ENCODE measurements at regions not wholly inside any gene's neighbourhood (a gene's known extent, or its start where the extent isn't known, plus 50 kb on each side); places are given as distances from the start of the nearest gene placed in this dataset.

DNA sequence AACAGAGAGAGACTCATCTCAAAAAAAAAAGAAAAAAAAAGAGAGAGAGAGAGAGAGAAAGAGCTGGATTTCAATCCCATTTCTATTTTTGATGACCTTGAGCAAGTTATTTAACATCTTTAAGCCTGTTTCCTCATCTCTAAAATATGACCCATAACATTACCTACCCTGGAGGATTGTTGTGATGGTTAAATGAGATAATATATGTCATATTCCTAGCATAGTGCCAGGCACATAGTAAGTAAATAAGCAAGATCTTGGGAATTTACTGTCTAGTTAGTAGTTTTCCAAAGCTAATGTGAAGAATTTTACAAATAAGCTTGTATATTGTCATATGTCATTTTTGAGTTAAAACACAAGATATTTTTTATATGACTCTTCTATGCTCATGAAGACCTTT lies 236.5 kb downstream of the PHLDA1 start:
- Histone ChIP-seq H3K27me3 (ENCODE audit: insufficient read depth, low read depth, low read length) (no peaks in the 10 kb centered on the region), H2AFZ (ENCODE audit: low read depth, low read length) (no peak overlapping the region), H3K79me2 (replicated peaks; ENCODE audit: insufficient read depth, low read length) (no peaks in the 10 kb centered on the region), H3K4me2 (ENCODE audit: low read length) (no peak overlapping the region), H4K20me1 (ENCODE audit: insufficient read depth) (no peaks in the 10 kb centered on the region), H3F3A (ENCODE audit: insufficient read depth, low read length, poor library complexity, severe bottlenecking) (no peaks in the 10 kb centered on the region), H3K9ac (ENCODE audit: low read length) (no peak overlapping the region), H3K9me2 (ENCODE audit: insufficient read depth, low read length) (no peaks in the 10 kb centered on the region), H3K27ac (ENCODE audit: low read length) (no peak overlapping the region), H3K9me3 (ENCODE audit: low read length) (no peaks in the 10 kb centered on the region), H3K4me3 (ENCODE audit: low read length) (no peak overlapping the region), H3K36me3 (ENCODE audit: insufficient read depth, low read length) (no peaks in the 10 kb centered on the region)
- TF ChIP-seq TAF1 (IDR thresholded peaks at IDR 0.05; ENCODE audit: low read depth) (no peak), SMC3 (conservative IDR thresholded peaks at IDR 0.05; ENCODE audit: poor library complexity) (no peak), RAD21 (conservative IDR thresholded peaks at IDR 0.05) (no peak), EZH2 (IDR thresholded peaks at IDR 0.05; ENCODE audit: borderline replicate concordance, insufficient read depth, low read length, poor library complexity, severe bottlenecking) (no peak), REST (IDR thresholded peaks at IDR 0.05; ENCODE audit: borderline replicate concordance) (no peak), POLR2AphosphoS5 (IDR thresholded peaks at IDR 0.05) (no peak), EP300 (conservative IDR thresholded peaks at IDR 0.05; ENCODE audit: poor library complexity, severe bottlenecking) (no peak), MXI1 (conservative IDR thresholded peaks at IDR 0.05; ENCODE audit: poor library complexity, severe bottlenecking) (no peak)
- TF ChIP-seq, protein P1, sequence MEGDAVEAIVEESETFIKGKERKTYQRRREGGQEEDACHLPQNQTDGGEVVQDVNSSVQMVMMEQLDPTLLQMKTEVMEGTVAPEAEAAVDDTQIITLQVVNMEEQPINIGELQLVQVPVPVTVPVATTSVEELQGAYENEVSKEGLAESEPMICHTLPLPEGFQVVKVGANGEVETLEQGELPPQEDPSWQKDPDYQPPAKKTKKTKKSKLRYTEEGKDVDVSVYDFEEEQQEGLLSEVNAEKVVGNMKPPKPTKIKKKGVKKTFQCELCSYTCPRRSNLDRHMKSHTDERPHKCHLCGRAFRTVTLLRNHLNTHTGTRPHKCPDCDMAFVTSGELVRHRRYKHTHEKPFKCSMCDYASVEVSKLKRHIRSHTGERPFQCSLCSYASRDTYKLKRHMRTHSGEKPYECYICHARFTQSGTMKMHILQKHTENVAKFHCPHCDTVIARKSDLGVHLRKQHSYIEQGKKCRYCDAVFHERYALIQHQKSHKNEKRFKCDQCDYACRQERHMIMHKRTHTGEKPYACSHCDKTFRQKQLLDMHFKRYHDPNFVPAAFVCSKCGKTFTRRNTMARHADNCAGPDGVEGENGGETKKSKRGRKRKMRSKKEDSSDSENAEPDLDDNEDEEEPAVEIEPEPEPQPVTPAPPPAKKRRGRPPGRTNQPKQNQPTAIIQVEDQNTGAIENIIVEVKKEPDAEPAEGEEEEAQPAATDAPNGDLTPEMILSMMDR (IDR thresholded peaks at IDR 0.05; ENCODE audit: poor library complexity, severe bottlenecking), result no peak

DNA sequence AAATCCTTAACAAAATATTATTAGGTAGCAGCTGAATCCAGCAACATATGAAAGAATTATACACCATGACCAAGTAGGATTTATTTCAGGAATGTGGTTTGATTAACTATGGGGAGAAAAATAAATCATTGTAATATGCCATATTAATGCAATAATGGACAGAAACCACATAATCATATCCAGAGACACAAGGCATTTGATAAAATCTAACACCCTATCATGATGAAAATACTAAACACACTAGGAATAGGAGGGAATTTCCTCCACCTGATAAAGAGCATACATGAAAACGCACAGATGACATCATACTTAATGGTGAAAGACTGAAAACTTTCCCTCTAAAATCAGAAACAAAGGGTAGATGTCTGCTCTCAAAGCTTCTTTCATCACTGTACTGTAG lies 238.9 kb downstream of the PHLDA1 start:
- no peak overlapping the region for H3K9ac ChIP-seq (ENCODE audit: low read length)
- no peak overlapping the region for H3K4me3 ChIP-seq (ENCODE audit: low read length)
- H3K4me2 ChIP-seq (ENCODE audit: low read length), result no peak overlapping the region
- H3K36me3 ChIP-seq (ENCODE audit: insufficient read depth, low read length), result no peaks in the 10 kb centered on the region
- H3K27ac ChIP-seq (ENCODE audit: low read length), result no peak overlapping the region
- no peaks in the 10 kb centered on the region for H3K9me2 ChIP-seq (ENCODE audit: insufficient read depth, low read length)
- H3K27me3 ChIP-seq (ENCODE audit: insufficient read depth, low read depth, low read length), result no peaks in the 10 kb centered on the region
- H4K20me1 ChIP-seq (ENCODE audit: insufficient read depth), result no peaks in the 10 kb centered on the region
- no peaks in the 10 kb centered on the region for H3K9me3 ChIP-seq (ENCODE audit: low read length)
- H2AFZ ChIP-seq (ENCODE audit: low read depth, low read length), result no peak overlapping the region
- TF ChIP-seq POLR2AphosphoS5 (IDR thresholded peaks at IDR 0.05), result no peak
- no peak for TF ChIP-seq MXI1 (conservative IDR thresholded peaks at IDR 0.05; ENCODE audit: poor library complexity, severe bottlenecking)
- no peak for TF ChIP-seq RAD21 (conservative IDR thresholded peaks at IDR 0.05)
- TF ChIP-seq, protein P1 (IDR thresholded peaks at IDR 0.05; ENCODE audit: poor library complexity, severe bottlenecking), result no peak
- TF ChIP-seq REST (IDR thresholded peaks at IDR 0.05; ENCODE audit: borderline replicate concordance), result no peak
- no peak for TF ChIP-seq SMC3 (conservative IDR thresholded peaks at IDR 0.05; ENCODE audit: poor library complexity)
- TF ChIP-seq TAF1 (IDR thresholded peaks at IDR 0.05; ENCODE audit: low read depth), result no peak
- no peak for TF ChIP-seq EZH2 (IDR thresholded peaks at IDR 0.05; ENCODE audit: borderline replicate concordance, insufficient read depth, low read length, poor library complexity, severe bottlenecking)
- TF ChIP-seq EP300 (conservative IDR thresholded peaks at IDR 0.05; ENCODE audit: poor library complexity, severe bottlenecking), result no peak
- no peaks in the 10 kb centered on the region for H3K79me2 ChIP-seq (replicated peaks; ENCODE audit: insufficient read depth, low read length)
- H3F3A ChIP-seq (ENCODE audit: insufficient read depth, low read length, poor library complexity, severe bottlenecking), result no peaks in the 10 kb centered on the region

Measured in neural cell (in vitro differentiated cells).